Activated naive CD8-positive, alpha-beta T cell treated with anti-CD3 and anti-CD28 coated beads, Interleukin-2, amount 10 ng/mL, durations not matched to agents 7 days and 5 days (primary cell): ENCODE measurements at regions not wholly inside any gene's neighbourhood (a gene's known extent, or its start where the extent isn't known, plus 50 kb on each side); places are given as distances from the start of the nearest gene placed in this dataset.
"Not testable (repeated sequence)": the region's sequence is repeated elsewhere in the genome, so short reads cannot be mapped to it uniquely, and the experiment has no call there.

Experiments used
- ATAC-seq: fragments of 150-1000 bp; cut with Tn5 transposase; one replicate; pipeline ENCODE4 v1.10.0; 2021; ENCODE audit warnings: low read depth, moderate library complexity
- POLR2A ChIA-PET: fragments of 350-600 bp; sonication (Branson Sonifier 250); formaldehyde crosslinking; loops from one replicate; lab custom pipeline; 2021; ENCODE audit warnings: antibody characterized with exemption; lab: Charles Lee
- DNase-seq: peaks from one replicate; pipeline ENCODE4 v3.0.0; 2021
- H3K27ac Mint-ChIP-seq: one replicate; pipeline ENCODE4 v1.8.0; 2022; ENCODE audit warnings: mild to moderate bottlenecking, mixed read lengths
- H3K27me3 Mint-ChIP-seq: one replicate; pipeline ENCODE4 v1.8.0; 2022; ENCODE audit warnings: mild to moderate bottlenecking, moderate library complexity, mixed read lengths
- H3K36me3 Mint-ChIP-seq: one replicate; pipeline ENCODE4 v1.8.0; 2021; ENCODE audit warnings: mild to moderate bottlenecking, mixed read lengths
- H3K4me1 Mint-ChIP-seq: one replicate; pipeline ENCODE4 v1.8.0; 2021; ENCODE audit warnings: mixed read lengths
- H3K4me3 Mint-ChIP-seq: one replicate; pipeline ENCODE4 v1.8.0; 2022; ENCODE audit warnings: mild to moderate bottlenecking, moderate library complexity, mixed read lengths
- H3K9me3 Mint-ChIP-seq: one replicate; pipeline ENCODE4 v1.8.0; 2021; ENCODE audit warnings: mixed read lengths

GRCh38 chr5:54807421-54807820 is 178.0 kb downstream of the ESM1 start:
- Mint-ChIP-seq H3K9me3 (peaks cover 19% of the 10 kb centered on the region), H3K4me3 (no peak overlapping the region), H3K36me3 (no peaks in the 10 kb centered on the region), H3K27me3 (no peaks in the 10 kb centered on the region), H3K4me1 (no peaks in the 10 kb centered on the region), H3K27ac (no peak overlapping the region)
- no peak for DNase-seq
- ATAC-seq = no peak
- POLR2A ChIA-PET = no interaction called here

DNA sequence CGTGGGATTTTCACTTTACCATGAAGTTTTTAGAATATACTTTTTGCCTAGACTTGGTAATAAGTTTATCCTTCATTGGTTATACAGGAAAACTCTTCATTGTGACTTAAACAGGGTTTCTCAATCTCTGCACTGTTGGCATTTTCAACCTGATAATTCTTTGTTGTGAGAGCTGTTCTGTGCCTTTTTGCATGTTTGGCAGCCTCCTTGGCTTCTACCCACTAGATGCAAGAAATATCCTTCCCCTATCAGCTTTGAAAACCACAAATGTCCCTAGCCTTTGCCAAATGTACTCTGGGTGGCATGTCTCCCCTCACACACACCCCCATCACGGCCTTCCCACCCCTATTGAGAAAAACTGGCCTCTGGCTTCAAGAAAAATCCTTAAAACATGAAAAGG is 180.9 kb downstream of the ESM1 start:
- no peaks in the 10 kb centered on the region for H3K36me3 Mint-ChIP-seq
- POLR2A ChIA-PET = no interaction called here
- H3K4me1 Mint-ChIP-seq = no peaks in the 10 kb centered on the region
- no peaks in the 10 kb centered on the region for H3K27me3 Mint-ChIP-seq
- DNase-seq (no peak), ATAC-seq (no peak)
- H3K9me3 Mint-ChIP-seq = peaks cover 12% of the 10 kb centered on the region
- H3K4me3 Mint-ChIP-seq = no peak overlapping the region
- no peak overlapping the region for H3K27ac Mint-ChIP-seq

DNA sequence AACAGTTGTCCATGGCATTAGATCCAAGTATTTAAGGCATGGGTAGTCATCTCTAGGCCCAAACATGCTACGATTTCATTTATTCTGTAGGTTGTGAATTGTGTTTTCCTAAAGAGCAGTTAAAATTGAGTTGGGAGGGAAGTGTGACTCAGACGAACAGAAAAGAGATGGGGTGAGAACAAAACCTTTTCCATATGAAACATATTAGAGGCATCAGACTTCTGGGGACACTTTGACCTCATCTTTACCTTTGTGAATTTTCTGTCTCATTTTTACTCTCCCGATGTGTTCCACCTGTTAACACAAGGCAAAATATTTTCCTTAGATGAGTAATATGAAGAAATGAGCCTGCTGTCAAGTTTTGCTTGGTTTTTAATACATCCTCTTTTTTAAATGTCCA is 181.3 kb downstream of the ESM1 start:
- ATAC-seq (no peak), DNase-seq (no peak)
- Mint-ChIP-seq H3K36me3 (no peaks in the 10 kb centered on the region), H3K27ac (no peak overlapping the region), H3K4me3 (no peak overlapping the region), H3K4me1 (no peaks in the 10 kb centered on the region), H3K9me3 (peaks cover 11% of the 10 kb centered on the region), H3K27me3 (no peaks in the 10 kb centered on the region)
- POLR2A ChIA-PET = no interaction called here

DNA sequence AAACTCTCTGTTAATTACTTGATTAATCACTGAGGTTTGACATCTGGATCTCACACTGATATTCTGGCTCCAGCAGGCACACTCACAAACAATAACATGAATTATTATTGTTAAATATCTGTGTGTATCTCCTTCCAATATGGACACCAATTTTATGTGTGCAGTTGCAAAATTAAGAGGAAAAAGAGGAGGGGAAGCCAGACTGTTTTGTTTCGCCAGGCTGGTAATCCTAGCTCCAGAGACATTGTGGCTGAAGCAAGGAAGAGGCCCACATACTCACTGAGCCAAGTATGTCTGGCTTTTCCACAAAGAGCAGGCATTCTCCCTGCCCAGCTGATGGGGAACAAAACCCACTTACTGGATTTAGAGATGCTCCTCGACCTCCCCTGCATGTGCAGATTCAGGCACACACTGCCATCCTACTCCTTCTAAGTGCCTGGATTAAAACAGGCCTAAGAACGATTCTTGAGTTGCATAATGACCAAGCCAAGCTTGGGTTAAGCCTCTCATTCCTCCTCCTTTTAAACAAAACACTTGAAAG is 181.9 kb downstream of the ESM1 start:
- Mint-ChIP-seq H3K4me1 (no peaks in the 10 kb centered on the region), H3K36me3 (no peaks in the 10 kb centered on the region), H3K4me3 (no peak overlapping the region), H3K27me3 (no peaks in the 10 kb centered on the region), H3K9me3 (peaks cover 5% of the 10 kb centered on the region), H3K27ac (no peak overlapping the region)
- ATAC-seq (no peak), DNase-seq (no peak)
- POLR2A ChIA-PET = no interaction called here

GRCh38 chr5:54799645-54800044 is 185.7 kb downstream of the ESM1 start:
- ATAC-seq (no peak), DNase-seq (no peak)
- Mint-ChIP-seq H3K27me3 (peaks cover 4% of the 10 kb centered on the region), H3K36me3 (no peaks in the 10 kb centered on the region), H3K4me3 (no peak overlapping the region), H3K4me1 (peaks cover 6% of the 10 kb centered on the region), H3K27ac (no peak overlapping the region), H3K9me3 (peaks cover 9% of the 10 kb centered on the region)
- POLR2A ChIA-PET = no interaction called here

- peaks cover 6% of the 10 kb centered on the region for H3K9me3 Mint-ChIP-seq
- H3K4me1 Mint-ChIP-seq = peaks cover 17% of the 10 kb centered on the region
- H3K36me3 Mint-ChIP-seq = peaks cover 4% of the 10 kb centered on the region
- ATAC-seq (no peak), DNase-seq (no peak)
- H3K4me3 Mint-ChIP-seq = no peak overlapping the region
- peaks cover 4% of the 10 kb centered on the region for H3K27me3 Mint-ChIP-seq
- POLR2A ChIA-PET = no interaction called here
- no peak overlapping the region for H3K27ac Mint-ChIP-seq
Measured at GRCh38 chr5:54795777-54796176, 189.6 kb downstream of the ESM1 start.

DNA sequence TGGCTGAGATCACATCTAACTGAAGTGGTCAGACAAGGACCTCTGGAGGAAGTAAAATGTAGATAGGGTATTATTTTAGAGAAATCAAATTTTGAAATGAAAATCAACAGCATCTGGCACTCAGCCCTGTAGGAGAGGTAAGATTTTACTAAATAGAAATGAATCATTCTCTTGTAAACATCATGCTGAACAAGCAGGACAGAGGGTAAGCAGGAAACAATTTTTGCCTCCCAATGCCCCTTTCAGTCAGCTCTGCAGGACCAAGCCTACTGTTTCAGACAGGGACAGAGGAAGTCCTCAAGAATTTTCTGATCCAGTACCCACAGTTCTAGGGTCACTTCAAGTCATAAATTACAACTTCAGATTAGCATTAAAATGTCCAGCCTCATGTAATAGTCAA is 190.1 kb downstream of the ESM1 start:
- H3K36me3 Mint-ChIP-seq = peaks cover 5% of the 10 kb centered on the region
- no peak for DNase-seq
- peaks cover 10% of the 10 kb centered on the region for H3K9me3 Mint-ChIP-seq
- no peak overlapping the region for H3K4me3 Mint-ChIP-seq
- H3K27me3 Mint-ChIP-seq = peaks cover 5% of the 10 kb centered on the region
- no peak for ATAC-seq
- H3K27ac Mint-ChIP-seq = no peak overlapping the region
- peaks cover 17% of the 10 kb centered on the region for H3K4me1 Mint-ChIP-seq
- POLR2A ChIA-PET = no interaction called here

DNA sequence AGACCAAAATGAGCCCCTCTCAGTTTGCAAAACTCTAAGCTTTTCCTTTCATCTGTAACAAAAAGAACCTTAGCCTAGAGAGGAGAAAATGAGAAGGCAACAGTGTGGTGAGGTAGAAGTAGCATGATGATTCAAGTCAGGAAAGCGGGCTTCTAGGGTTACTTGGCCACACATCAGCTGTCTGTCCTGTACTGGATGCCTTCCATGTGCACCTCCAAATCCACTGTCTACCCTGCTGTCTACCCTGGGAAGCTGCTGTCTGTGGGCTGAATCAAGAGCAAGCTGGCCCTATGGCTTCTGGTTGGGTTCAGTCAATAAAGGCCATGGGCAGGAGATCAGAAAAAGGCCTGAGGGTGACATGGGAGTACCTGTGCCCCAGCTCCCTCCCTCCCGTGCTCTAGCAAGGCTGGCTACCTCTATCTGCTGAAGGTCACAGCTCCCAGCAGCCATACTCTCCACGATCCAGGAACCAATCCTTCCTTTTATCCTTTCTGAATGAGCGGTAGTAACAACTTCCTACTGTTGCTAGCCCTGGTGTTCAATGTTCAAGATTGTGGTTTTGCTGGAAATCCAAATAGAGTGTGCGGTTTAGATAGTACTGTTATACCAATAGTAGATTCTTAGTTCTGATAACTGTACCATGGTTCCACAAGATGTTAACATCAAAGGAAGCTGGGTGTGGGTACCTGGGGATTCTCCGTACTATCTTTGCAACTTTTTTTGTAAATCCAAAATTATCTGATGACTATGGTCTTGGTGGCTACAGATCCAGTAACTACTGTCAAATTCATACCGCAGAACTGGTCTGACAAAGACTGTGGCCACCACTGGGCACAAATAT is 191.0 kb downstream of the ESM1 start:
- no peak for DNase-seq
- no peak overlapping the region for H3K4me3 Mint-ChIP-seq
- peaks cover 10% of the 10 kb centered on the region for H3K9me3 Mint-ChIP-seq
- peaks cover 6% of the 10 kb centered on the region for H3K27me3 Mint-ChIP-seq
- H3K4me1 Mint-ChIP-seq = peaks cover 17% of the 10 kb centered on the region
- POLR2A ChIA-PET = no interaction called here
- H3K27ac Mint-ChIP-seq = peak overlapping the region; percentile 55
- peaks cover 5% of the 10 kb centered on the region for H3K36me3 Mint-ChIP-seq
- no peak for ATAC-seq

GRCh38 chr5:54793468-54794134 is 191.8 kb downstream of the ESM1 start:
- Mint-ChIP-seq H3K9me3 (peaks cover 10% of the 10 kb centered on the region), H3K4me3 (no peak overlapping the region), H3K36me3 (peaks cover 5% of the 10 kb centered on the region), H3K27me3 (peaks cover 6% of the 10 kb centered on the region), H3K27ac (peak overlapping the region; percentile 55), H3K4me1 (peaks cover 17% of the 10 kb centered on the region)
- no peak for ATAC-seq
- POLR2A ChIA-PET = no interaction called here
- no peak for DNase-seq

DNA sequence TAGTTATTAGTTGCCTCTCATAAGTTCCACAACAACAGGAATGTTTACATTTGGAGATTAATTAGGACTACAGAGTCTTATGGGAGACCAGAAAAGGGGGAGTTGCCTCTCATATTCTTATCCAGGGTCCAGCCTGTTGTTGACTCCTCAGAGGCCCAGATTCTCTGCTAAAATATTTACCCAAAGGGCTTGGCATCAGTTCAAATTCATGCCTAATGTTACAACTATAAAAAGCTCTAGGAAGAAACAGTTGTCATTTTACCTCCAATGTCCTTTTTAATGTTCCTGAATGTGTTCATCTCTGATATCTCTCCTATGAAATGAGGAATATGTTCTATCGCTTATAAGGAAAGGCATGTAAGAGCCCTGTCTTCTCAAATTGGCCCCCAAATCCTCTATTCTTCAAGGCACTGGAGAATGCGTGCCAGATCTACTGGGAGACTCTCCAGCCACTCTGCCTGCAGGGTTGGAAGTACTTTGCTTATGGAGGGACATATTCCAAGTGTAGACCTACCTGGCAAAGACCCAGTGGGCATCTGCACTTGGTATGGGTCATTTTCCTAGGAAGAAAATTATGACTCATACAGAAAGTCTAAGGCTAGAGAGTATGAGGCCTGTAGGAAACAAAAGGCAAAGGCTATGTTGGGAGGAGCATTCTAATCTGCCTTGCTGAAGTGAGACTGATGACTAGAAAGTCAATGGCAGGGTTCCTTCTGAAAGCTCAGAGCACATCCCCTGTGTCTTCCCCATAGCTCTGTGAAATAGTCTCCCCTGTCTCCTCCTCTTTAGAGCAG is 192.6 kb downstream of the ESM1 start:
- H3K36me3 Mint-ChIP-seq = peaks cover 5% of the 10 kb centered on the region
- POLR2A ChIA-PET = no interaction called here
- H3K27me3 Mint-ChIP-seq = peaks cover 6% of the 10 kb centered on the region
- DNase-seq (no peak), ATAC-seq (no peak)
- H3K9me3 Mint-ChIP-seq = peaks cover 10% of the 10 kb centered on the region
- H3K4me3 Mint-ChIP-seq = no peak overlapping the region
- peaks cover 17% of the 10 kb centered on the region for H3K4me1 Mint-ChIP-seq
- peak overlapping the region; percentile 19 for H3K27ac Mint-ChIP-seq

GRCh38 chr5:54787910-54788309 is 197.5 kb downstream of the ESM1 start:
- H3K4me3 Mint-ChIP-seq, DNase-seq, POLR2A ChIA-PET, ATAC-seq, H3K27ac Mint-ChIP-seq, H3K4me1 Mint-ChIP-seq, H3K36me3 Mint-ChIP-seq, H3K9me3 Mint-ChIP-seq, H3K27me3 Mint-ChIP-seq: not testable (repeated sequence)

DNA sequence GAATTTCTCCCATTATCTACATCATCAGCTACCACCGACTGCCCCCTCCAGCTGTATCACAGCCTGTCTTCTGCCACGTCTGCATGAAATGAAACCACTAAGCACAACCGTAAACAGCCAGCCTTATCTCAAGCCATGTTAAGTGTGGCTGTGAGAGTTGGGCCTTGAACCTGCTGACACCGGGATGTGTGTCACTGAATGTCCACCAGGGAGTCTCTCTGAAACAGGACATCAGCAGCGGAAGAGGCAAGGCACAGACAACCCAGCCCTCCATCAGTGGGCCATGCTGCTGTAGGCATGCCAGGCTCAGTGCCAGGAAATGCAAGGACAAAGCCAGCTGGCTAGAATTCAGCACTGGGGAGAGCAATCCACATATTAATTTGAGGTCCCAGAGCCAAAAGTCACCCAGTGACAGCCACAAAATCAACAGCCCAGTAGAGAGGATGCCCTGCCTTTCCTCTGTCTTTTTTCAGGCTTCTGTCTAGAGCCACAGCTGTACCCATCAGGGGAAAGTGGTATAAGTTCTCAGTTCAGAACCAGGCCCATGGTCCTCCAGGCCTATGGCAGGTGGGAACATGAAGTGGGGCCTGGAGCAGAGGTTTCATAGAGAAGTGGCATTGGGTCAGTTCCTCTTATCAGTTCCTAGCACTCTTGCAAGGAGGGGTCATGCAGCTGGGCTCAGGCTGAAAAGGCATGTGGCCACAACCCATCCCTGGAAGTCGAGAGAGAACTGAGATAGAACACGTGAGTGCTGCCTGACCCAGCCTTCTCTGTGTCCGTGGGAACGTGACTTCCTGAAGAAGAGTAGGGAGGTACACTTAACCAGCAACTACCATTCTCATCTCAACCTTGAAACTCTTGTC is 199.4 kb downstream of the ESM1 start:
- POLR2A ChIA-PET = no interaction called here
- H3K4me1 Mint-ChIP-seq = no peaks in the 10 kb centered on the region
- ATAC-seq (no peak), DNase-seq (no peak)
- no peak overlapping the region for H3K27ac Mint-ChIP-seq
- H3K27me3 Mint-ChIP-seq = peaks cover 7% of the 10 kb centered on the region
- peaks cover 1% of the 10 kb centered on the region for H3K36me3 Mint-ChIP-seq
- no peak overlapping the region for H3K4me3 Mint-ChIP-seq
- H3K9me3 Mint-ChIP-seq = peaks cover 11% of the 10 kb centered on the region

DNA sequence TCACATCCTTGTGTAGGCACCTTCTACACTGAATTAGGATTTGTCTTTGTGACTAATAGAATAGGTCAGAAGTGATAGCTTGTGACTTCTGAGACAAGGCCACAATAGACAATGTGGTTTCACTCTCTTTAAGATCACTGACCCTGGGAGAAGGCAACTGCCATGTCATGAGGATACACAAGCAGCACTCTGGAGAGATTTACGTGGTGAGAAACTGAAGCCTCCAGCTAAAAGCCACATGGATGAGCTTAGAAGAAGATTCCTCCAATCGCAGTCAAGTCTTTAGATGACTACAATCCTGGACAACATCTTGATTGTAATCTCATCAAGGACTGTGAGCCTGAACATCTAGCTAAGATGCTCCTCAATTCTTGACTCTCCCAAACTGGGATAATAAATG is 206.6 kb downstream of the ESM1 start:
- H3K4me1 Mint-ChIP-seq = no peaks in the 10 kb centered on the region
- no peak overlapping the region for H3K4me3 Mint-ChIP-seq
- H3K36me3 Mint-ChIP-seq = no peaks in the 10 kb centered on the region
- ATAC-seq = no peak
- no peak overlapping the region for H3K27ac Mint-ChIP-seq
- no peak for DNase-seq
- POLR2A ChIA-PET = no interaction called here
- H3K27me3 Mint-ChIP-seq = peaks cover 19% of the 10 kb centered on the region
- peaks cover 7% of the 10 kb centered on the region for H3K9me3 Mint-ChIP-seq
